ENCODE measurements at regions not wholly inside any gene's neighbourhood (a gene's known extent, or its start where the extent isn't known, plus 50 kb on each side); places are given as distances from the start of the nearest gene placed in this dataset.

- intact Hi-C loops (cut with micrococcal nuclease), result no loop called here
Measured at GRCh38 chrX:131595120-131595519, 51.2 kb downstream of the OR13H1 start.

More at GRCh38 chrX:131595120-131595519, 51.2 kb downstream of the OR13H1 start:
- TF ChIP-seq MAX (IDR thresholded peaks at IDR 0.05; ENCODE audit: insufficient read depth, insufficient read length), result no peak
- TF ChIP-seq POLR2A (IDR thresholded peaks at IDR 0.05; ENCODE audit: low read depth, low read length), result no peak
- TF ChIP-seq EZH2 (IDR thresholded peaks at IDR 0.05; ENCODE audit: borderline replicate concordance, low read depth, low read length, severe bottlenecking), result no peak
- TF ChIP-seq JUN (IDR thresholded peaks at IDR 0.05; ENCODE audit: borderline replicate concordance, insufficient read depth, insufficient read length, low read depth), result no peak
- no peak for TF ChIP-seq GATA2 (IDR thresholded peaks at IDR 0.05; ENCODE audit: insufficient read depth, insufficient read length, low read depth, low read length)
- TF ChIP-seq FOS (IDR thresholded peaks at IDR 0.05; ENCODE audit: borderline replicate concordance, insufficient read depth, low read length), result no peak
- no peak for TF ChIP-seq MYC (IDR thresholded peaks at IDR 0.05; ENCODE audit: low read depth, low read length)
- TF ChIP-seq POLR2AphosphoS5 (IDR thresholded peaks at IDR 0.05; ENCODE audit: insufficient read depth, low read depth, low read length), result no peak
- TF ChIP-seq CTCF (IDR thresholded peaks at IDR 0.05; ENCODE audit: extremely low read depth in 1 of 2, insufficient read depth in 1 of 2, low read depth in 1 of 2, low read length in 2 of 2), result no peak
- CTCF ChIA-PET, result no interaction called here
- Histone ChIP-seq H4K20me1 (replicated peaks; ENCODE audit: control insufficient read depth, extremely low read depth, insufficient read depth, low read length) (no peaks in the 10 kb centered on the region), H3K9me3 (replicated peaks; ENCODE audit: control insufficient read depth, insufficient read depth, low read length) (no peaks in the 10 kb centered on the region), H3K27me3 (ENCODE audit: control insufficient read depth in 2 of 2, insufficient read depth in 2 of 2, low read length in 2 of 2) (no peaks in the 10 kb centered on the region), H3K36me3 (ENCODE audit: control insufficient read depth in 2 of 2, extremely low read depth in 1 of 2, insufficient read depth in 2 of 2, low read length in 2 of 2) (no peaks in the 10 kb centered on the region), H3K4me3 (replicated peaks in 1 of 3; ENCODE audit: insufficient read depth in 1 of 3, low read depth in 1 of 3, low read length in 3 of 3) (no peak overlapping the region), H3K79me2 (ENCODE audit: control insufficient read depth, insufficient read depth, low read length) (no peaks in the 10 kb centered on the region), H3K9ac (replicated peaks; ENCODE audit: extremely low read depth, insufficient read depth, low read length) (no peak overlapping the region), H3K4me1 (ENCODE audit: control insufficient read depth, extremely low read depth, insufficient read depth, low read length) (no peaks in the 10 kb centered on the region), H3K27ac (ENCODE audit: insufficient read depth, low read depth, low read length) (no peak overlapping the region), H2AFZ (ENCODE audit: low read depth, low read length) (no peak overlapping the region), H3K9me1 (replicated peaks; ENCODE audit: control insufficient read depth, extremely low read depth, insufficient read depth, low read length) (no peaks in the 10 kb centered on the region), H3K4me2 (ENCODE audit: insufficient read depth, low read length) (no peak overlapping the region)
- no peak for DNase-seq (ENCODE audit: low read depth, low spot score)
- POLR2A ChIA-PET, result no interaction called here
- FAIRE-seq, result no peak
- dilution Hi-C loops (cut with MboI; ENCODE audit: extremely low pct_ligation_motif_present, low sequenced_read_pairs), result no loop called here
- no TSS peak for BruUV-seq (replicated peaks)

Measured in endothelial cell of umbilical vein (primary cell).